Retinal pigment epithelial cell (primary cell): ENCODE measurements at regions not wholly inside any gene's neighbourhood (a gene's known extent, or its start where the extent isn't known, plus 50 kb on each side); places are given as distances from the start of the nearest gene placed in this dataset.
A peak's percentile ranks its signal among the peaks of the same experiment; 100 is the strongest.

Experiments
- DNase-seq: peaks from one replicate; pipeline ENCODE4 v3.0.0-alpha.2; 2010; ENCODE audit warnings: low read depth
- H3K4me3 ChIP-seq: 2 replicates; pipeline ENCODE4 v1.5.1; 2011; ENCODE audit warnings: mild to moderate bottlenecking, low read length, control low read depth, moderate library complexity
- CTCF ChIP-seq: conservative IDR thresholded peaks from 2 replicates; pipeline ENCODE4 v1.5.1; 2011; ENCODE audit warnings: low read depth, low read length, control low read depth, inconsistent platforms

GRCh38 chr1:195768936-195769335, 839.3 kb downstream of the KCNT2 start:
- DNase-seq, result no peak
- no peak for TF ChIP-seq CTCF
- no peak overlapping the region for H3K4me3 ChIP-seq

- no peak for DNase-seq
- H3K4me3 ChIP-seq, result no peak overlapping the region
- no peak for TF ChIP-seq CTCF
These were observed 839.9 kb downstream of the KCNT2 start for GRCh38 chr1:195768377-195768776.

- TF ChIP-seq CTCF, result no peak
- H3K4me3 ChIP-seq, result no peak overlapping the region
- DNase-seq, result no peak
These were observed 841.5 kb downstream of the KCNT2 start for GRCh38 chr1:195766709-195767108.

- no peak for TF ChIP-seq CTCF
- no peak for DNase-seq
- H3K4me3 ChIP-seq, result no peak overlapping the region
These were observed 843.1 kb downstream of the KCNT2 start for GRCh38 chr1:195765099-195765498.

- DNase-seq, result no peak
- H3K4me3 ChIP-seq, result no peak overlapping the region
- no peak for TF ChIP-seq CTCF
These were observed 844.3 kb downstream of the KCNT2 start for GRCh38 chr1:195763907-195764374.

GRCh38 chr1:195763146-195763906, 844.9 kb downstream of the KCNT2 start:
- no peak overlapping the region for H3K4me3 ChIP-seq
- DNase-seq, result no peak
- no peak for TF ChIP-seq CTCF

- H3K4me3 ChIP-seq, result no peak overlapping the region
- no peak for TF ChIP-seq CTCF
- DNase-seq, result peak; percentile 34
These were observed 847.1 kb downstream of the KCNT2 start for GRCh38 chr1:195761104-195761503.
